GM19395 (cell line): ENCODE measurements at regions not wholly inside any gene's neighbourhood (a gene's known extent, or its start where the extent isn't known, plus 50 kb on each side); places are given as distances from the start of the nearest gene placed in this dataset.
A peak's percentile ranks its signal among the peaks of the same experiment; 100 is the strongest.
"Not testable (repeated sequence)": the region's sequence is repeated elsewhere in the genome, so short reads cannot be mapped to it uniquely, and the experiment has no call there.

ENCODE experiments used
- ATAC-seq: cut with Tn5 transposase; IDR thresholded peaks from one replicate; pipeline ENCODE4 v1.9.1; 2021; ENCODE audit warnings: mild to moderate bottlenecking, moderate library complexity; ENCODE audit not compliant: unreplicated experiment

- ATAC-seq, result not testable (repeated sequence)
Observed at GRCh38 chr13:46467694-46468093, 80.6 kb upstream of the RUBCNL start.

GRCh38 chr13:46466074-46466473 lies 79.0 kb upstream of the RUBCNL start:
- ATAC-seq, result not testable (repeated sequence)

GRCh38 chr13:46463719-46464118 lies 76.7 kb upstream of the RUBCNL start:
- no peak for ATAC-seq

GRCh38 chr13:46460223-46460622 lies 73.2 kb upstream of the RUBCNL start:
- not testable (repeated sequence) for ATAC-seq

GRCh38 chr13:46457255-46457654 lies 70.2 kb upstream of the RUBCNL start:
- not testable (repeated sequence) for ATAC-seq

DNA sequence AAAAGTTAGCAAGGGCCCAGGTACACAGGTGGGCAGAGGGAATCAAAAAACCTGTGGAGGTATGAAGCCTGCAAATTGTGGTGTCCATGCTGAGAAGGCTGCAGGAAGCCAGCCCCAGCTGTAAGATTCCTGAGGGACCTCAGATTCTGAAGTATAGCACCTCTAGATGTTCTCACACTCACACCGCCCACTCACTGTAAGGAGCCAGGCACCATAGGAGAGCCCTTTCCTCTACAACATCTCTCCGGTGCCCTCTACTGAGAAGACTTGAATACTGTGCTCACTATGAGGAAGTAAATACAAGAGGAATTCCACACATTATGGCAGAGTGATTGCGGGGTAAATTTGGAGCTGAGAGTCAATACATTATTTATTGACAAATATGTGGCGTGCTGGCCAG lies 68.9 kb upstream of the RUBCNL start:
- peak; percentile 92 for ATAC-seq

DNA sequence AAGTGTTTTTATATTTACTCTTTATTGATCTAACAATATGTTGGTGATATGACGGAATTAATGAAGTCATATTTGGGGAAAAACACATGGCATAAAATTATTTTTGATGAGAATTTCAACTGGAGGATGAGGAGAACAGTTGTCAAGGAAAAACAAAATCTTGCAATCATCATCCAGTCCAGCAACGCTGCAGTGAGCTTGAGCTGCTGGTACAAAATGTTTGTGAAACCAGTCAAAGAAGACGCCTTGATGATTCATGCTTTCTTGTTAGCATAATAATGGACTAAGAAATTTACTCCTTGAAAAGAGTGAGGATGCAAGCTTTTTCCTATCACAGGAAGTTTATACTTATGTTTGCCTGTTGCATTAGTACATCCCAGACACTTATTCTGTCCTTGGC lies 64.1 kb upstream of the RUBCNL start:
- not testable (repeated sequence) for ATAC-seq

DNA sequence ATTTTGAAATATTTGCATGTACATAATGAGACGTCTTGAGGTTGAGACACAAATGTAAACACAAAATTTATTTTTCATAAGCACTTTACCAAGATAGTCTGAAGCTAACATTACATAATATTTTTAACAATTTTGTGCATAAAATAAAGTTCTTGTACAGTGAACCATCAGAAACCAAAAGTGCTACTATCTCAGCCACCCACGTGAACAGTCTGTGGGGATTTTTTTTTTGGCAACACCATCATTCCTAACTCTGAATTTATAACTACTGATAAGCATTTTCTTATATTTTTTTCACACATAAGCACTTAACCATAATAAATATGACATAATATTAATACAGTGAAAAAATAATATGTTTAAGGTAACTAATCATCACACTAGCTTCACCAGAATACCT lies 62.9 kb upstream of the RUBCNL start:
- ATAC-seq, result not testable (repeated sequence)

DNA sequence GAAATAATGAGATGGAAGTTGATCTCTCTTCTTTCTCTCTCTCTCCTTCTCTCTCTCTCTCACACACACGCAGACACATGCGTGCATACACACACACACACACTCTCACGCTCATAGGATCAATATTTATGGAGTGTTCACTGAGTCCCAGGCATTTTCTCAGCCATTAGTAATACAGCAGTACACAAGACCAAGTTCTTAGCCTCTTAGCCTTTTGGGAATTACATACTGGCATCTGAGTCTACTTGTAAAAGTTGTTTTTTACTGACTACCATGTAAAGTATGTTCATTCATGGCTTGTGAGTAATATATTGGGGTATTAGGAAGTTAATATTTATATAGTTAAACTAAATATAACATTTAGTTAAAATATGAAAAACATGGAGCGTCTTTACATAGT lies 61.1 kb upstream of the RUBCNL start:
- ATAC-seq, result not testable (repeated sequence)

GRCh38 chr13:46437808-46438404 lies 50.9 kb upstream of the RUBCNL start:
- ATAC-seq, result not testable (repeated sequence)
